Thymus (tissue), 11 donors: ENCODE measurements at regions not wholly inside any gene's neighbourhood (a gene's known extent, or its start where the extent isn't known, plus 50 kb on each side); places are given as distances from the start of the nearest gene placed in this dataset.
"Not testable (repeated sequence)": the region's sequence is repeated elsewhere in the genome, so short reads cannot be mapped to it uniquely, and the experiment has no call there.

Source experiments
- DNase-seq, 9 donors: peaks; one replicate each; pipeline ENCODE4 v3.0.0-alpha.2; 2013; ENCODE audit warnings: low spot score in 9 of 9, low read depth in 6 of 9, missing footprints in 1 of 9
- H3K27ac ChIP-seq, 2 donors: one replicate each; pipeline ENCODE4 v1.5.1; 2013; ENCODE audit warnings: control low read depth in 1 of 2, low read depth in 1 of 2, low read length in 1 of 2, mild to moderate bottlenecking in 1 of 2, moderate library complexity in 1 of 2
- H3K27me3 ChIP-seq, 2 donors: one replicate each; pipeline ENCODE4 v1.5.1; 2013; ENCODE audit warnings: low read length in 1 of 2; ENCODE audit not compliant: control insufficient read depth in 2 of 2, insufficient read depth in 1 of 2
- H3K36me3 ChIP-seq, 2 donors: one replicate each; pipeline ENCODE4 v1.5.1; 2013; ENCODE audit warnings: low read length in 1 of 2, mild to moderate bottlenecking in 1 of 2, moderate library complexity in 1 of 2; ENCODE audit not compliant: control insufficient read depth in 2 of 2, insufficient read depth in 2 of 2
- H3K4me1 ChIP-seq, 2 donors: one replicate each; pipeline ENCODE4 v1.5.1; 2013; ENCODE audit warnings: low read length in 2 of 2; ENCODE audit not compliant: control insufficient read depth in 2 of 2, insufficient read depth in 2 of 2
- H3K4me3 ChIP-seq, 2 donors: one replicate each; pipeline ENCODE4 v1.5.1; 2013; ENCODE audit warnings: low read length in 2 of 2, control low read depth in 1 of 2, mild to moderate bottlenecking in 1 of 2
- H3K9me3 ChIP-seq, 2 donors: one replicate each; pipeline ENCODE4 v1.5.1; 2013; ENCODE audit warnings: low read length in 1 of 2, mild to moderate bottlenecking in 1 of 2; ENCODE audit not compliant: control insufficient read depth in 2 of 2, insufficient read depth in 1 of 2
- WGBS: extraction: QIAGEN DNeasy Blood & Tissue Kit; methylation state at CpG from one replicate; pipeline ENCODE4 v1.1.7; 2013; 5-methylcytosine and 5-hydroxymethylcytosine counted together
- donor health status: healthy.

- not testable (repeated sequence) for DNase-seq, H3K27ac ChIP-seq
- 91% methylated on average over 10 of the region's 11 CpGs for WGBS
These were observed 159.8 kb downstream of the GOLGA6L4 start for GRCh38 chr15:84395384-84395783.

GRCh38 chr15:84395881-84396280 lies 160.3 kb downstream of the GOLGA6L4 start:
- H3K9me3 ChIP-seq, H3K4me3 ChIP-seq, DNase-seq, H3K36me3 ChIP-seq, H3K4me1 ChIP-seq, H3K27ac ChIP-seq, H3K27me3 ChIP-seq: not testable (repeated sequence)
- 88% methylated on average over 6 of the region's 6 CpGs for WGBS

More at GRCh38 chr15:84395384-84395783, 159.8 kb downstream of the GOLGA6L4 start:
- H3K36me3 ChIP-seq, H3K9me3 ChIP-seq, H3K4me3 ChIP-seq, H3K4me1 ChIP-seq, H3K27me3 ChIP-seq: not testable (repeated sequence)

GRCh38 chr15:84397066-84397465 lies 161.5 kb downstream of the GOLGA6L4 start:
- WGBS = 97% methylated on average over 15 of the region's 18 CpGs
- not testable (repeated sequence) for H3K27ac ChIP-seq, H3K4me3 ChIP-seq, H3K9me3 ChIP-seq, DNase-seq, H3K27me3 ChIP-seq, H3K4me1 ChIP-seq, H3K36me3 ChIP-seq

- H3K27ac ChIP-seq, H3K4me1 ChIP-seq, H3K36me3 ChIP-seq, H3K9me3 ChIP-seq, DNase-seq, H3K27me3 ChIP-seq, H3K4me3 ChIP-seq: not testable (repeated sequence)
- WGBS = 83% methylated on average over 4 of the region's 4 CpGs
These were observed 162.5 kb downstream of the GOLGA6L4 start for GRCh38 chr15:84398087-84398486.

GRCh38 chr15:84398763-84399701 lies 163.5 kb downstream of the GOLGA6L4 start:
- 91% methylated on average over 42 of the region's 42 CpGs for WGBS
- no peaks in the 10 kb centered on the region for H3K4me1 ChIP-seq
- no peaks in the 10 kb centered on the region for H3K36me3 ChIP-seq
- H3K4me3 ChIP-seq = no peak overlapping the region
- no peaks in the 10 kb centered on the region for H3K9me3 ChIP-seq
- H3K27me3 ChIP-seq = no peaks in the 10 kb centered on the region
- no peak overlapping the region for H3K27ac ChIP-seq
- DNase-seq = no peak

GRCh38 chr15:84400017-84400740 lies 164.6 kb downstream of the GOLGA6L4 start:
- DNase-seq = no peak

GRCh38 chr15:84400820-84401219 lies 165.2 kb downstream of the GOLGA6L4 start:
- Histone ChIP-seq H3K36me3 (no peaks in the 10 kb centered on the region), H3K4me1 (no peaks in the 10 kb centered on the region), H3K27ac (no peak overlapping the region), H3K27me3 (no peaks in the 10 kb centered on the region), H3K9me3 (no peaks in the 10 kb centered on the region), H3K4me3 (no peak overlapping the region)
- no peak for DNase-seq
- 64% methylated on average over 5 of the region's 5 CpGs for WGBS

More at GRCh38 chr15:84400017-84400740, 164.6 kb downstream of the GOLGA6L4 start:
- Histone ChIP-seq H3K4me1 (no peaks in the 10 kb centered on the region), H3K9me3 (no peaks in the 10 kb centered on the region), H3K27ac (no peak overlapping the region), H3K27me3 (no peaks in the 10 kb centered on the region), H3K36me3 (no peaks in the 10 kb centered on the region), H3K4me3 (no peak overlapping the region)
- 81% methylated on average over 13 of the region's 13 CpGs for WGBS

- WGBS = 93% methylated on average over 5 of the region's 5 CpGs
- H3K4me3 ChIP-seq, H3K4me1 ChIP-seq, H3K36me3 ChIP-seq, H3K27me3 ChIP-seq, H3K9me3 ChIP-seq, H3K27ac ChIP-seq, DNase-seq: not testable (repeated sequence)
These were observed 165.9 kb downstream of the GOLGA6L4 start for GRCh38 chr15:84401461-84401860.
